ENCODE measurements at regions not wholly inside any gene's neighbourhood (a gene's known extent, or its start where the extent isn't known, plus 50 kb on each side); places are given as distances from the start of the nearest gene placed in this dataset.

- Histone ChIP-seq H3K36me3 (ENCODE audit: control insufficient read depth, insufficient read depth, low read length) (no peaks in the 10 kb centered on the region), H3K4me3 (ENCODE audit: low read depth, low read length) (no peak overlapping the region), H3K27me3 (ENCODE audit: control insufficient read depth, insufficient read depth, low read length) (no peaks in the 10 kb centered on the region; the same call in 1 of the 2 replicates)
- ChIA-PET POLR2A (no interaction called here), CTCF (interaction anchor here (1.3 kb wide), 1 partner anchor 89 kb away, joined by 3 read pairs; no protein-coding TSS in a partner anchor)
- no peak for DNase-seq (ENCODE audit: low read depth)
- TF ChIP-seq CTCF (IDR thresholded peaks at IDR 0.05; ENCODE audit: insufficient read depth, low read depth, low read length), result no peak
Observed at GRCh38 chr13:50757008-50757407, 86.5 kb downstream of the DLEU7 start.

GRCh38 chr13:50758796-50759195 is 84.7 kb downstream of the DLEU7 start:
- TF ChIP-seq CTCF (IDR thresholded peaks at IDR 0.05; ENCODE audit: insufficient read depth, low read depth, low read length), result no peak
- CTCF ChIA-PET, result no interaction called here
- Histone ChIP-seq H3K27me3 (ENCODE audit: control insufficient read depth, insufficient read depth, low read length) (no peaks in the 10 kb centered on the region; the same call in 1 of the 2 replicates), H3K4me3 (ENCODE audit: low read depth, low read length) (no peak overlapping the region), H3K36me3 (ENCODE audit: control insufficient read depth, insufficient read depth, low read length) (no peaks in the 10 kb centered on the region)
- POLR2A ChIA-PET, result no interaction called here
- no peak for DNase-seq (ENCODE audit: low read depth)

- no peaks in the 10 kb centered on the region; the same call in 1 of the 2 replicates for H3K27me3 ChIP-seq (ENCODE audit: control insufficient read depth, insufficient read depth, low read length)
- no peaks in the 10 kb centered on the region for H3K36me3 ChIP-seq (ENCODE audit: control insufficient read depth, insufficient read depth, low read length)
- TF ChIP-seq CTCF (IDR thresholded peaks at IDR 0.05; ENCODE audit: insufficient read depth, low read depth, low read length), result no peak
- DNase-seq (ENCODE audit: low read depth), result no peak
- ChIA-PET POLR2A (no interaction called here), CTCF (interaction anchor here (1.4 kb wide), 1 partner anchor 40 kb away, joined by 3 read pairs; no protein-coding TSS in a partner anchor)
- no peak overlapping the region for H3K4me3 ChIP-seq (ENCODE audit: low read depth, low read length)
Observed at GRCh38 chr13:50760751-50761150, 82.7 kb downstream of the DLEU7 start.

- POLR2A ChIA-PET, result no interaction called here
- H3K27me3 ChIP-seq (ENCODE audit: control insufficient read depth, insufficient read depth, low read length), result peaks cover 6% of the 10 kb centered on the region; the same call in 1 of the 2 replicates
- no peaks in the 10 kb centered on the region for H3K36me3 ChIP-seq (ENCODE audit: control insufficient read depth, insufficient read depth, low read length)
- TF ChIP-seq CTCF (IDR thresholded peaks at IDR 0.05; ENCODE audit: insufficient read depth, low read depth, low read length), result no peak
- H3K4me3 ChIP-seq (ENCODE audit: low read depth, low read length), result no peak overlapping the region
- no peak for DNase-seq (ENCODE audit: low read depth)
- CTCF ChIA-PET, result interaction anchor here (1.0 to 1.4 kb wide), 2 partner anchors 10 to 39 kb away, joined by 3 read pairs; no protein-coding TSS in a partner anchor
Observed at GRCh38 chr13:50761406-50761805, 82.1 kb downstream of the DLEU7 start.

- no peak for DNase-seq (ENCODE audit: low read depth)
- Histone ChIP-seq H3K36me3 (ENCODE audit: control insufficient read depth, insufficient read depth, low read length) (no peaks in the 10 kb centered on the region), H3K27me3 (ENCODE audit: control insufficient read depth, insufficient read depth, low read length) (peaks cover 10% of the 10 kb centered on the region; the same call in 1 of the 2 replicates), H3K4me3 (ENCODE audit: low read depth, low read length) (no peak overlapping the region)
- ChIA-PET POLR2A (no interaction called here), CTCF (no interaction called here)
- TF ChIP-seq CTCF (IDR thresholded peaks at IDR 0.05; ENCODE audit: insufficient read depth, low read depth, low read length), result no peak
Observed at GRCh38 chr13:50762969-50763567, 80.4 kb downstream of the DLEU7 start.

Measured in BJ (cell line).